ENCODE measurements at regions not wholly inside any gene's neighbourhood (a gene's known extent, or its start where the extent isn't known, plus 50 kb on each side); places are given as distances from the start of the nearest gene placed in this dataset.
"Not testable (repeated sequence)": the region's sequence is repeated elsewhere in the genome, so short reads cannot be mapped to it uniquely, and the experiment has no call there.

GRCh38 chr4:17020901-17021300 lies 122.5 kb upstream of the LDB2 start:
- in situ Hi-C loops (cut with HindIII; ENCODE audit: low sequenced_read_pairs): no loop called here

DNA sequence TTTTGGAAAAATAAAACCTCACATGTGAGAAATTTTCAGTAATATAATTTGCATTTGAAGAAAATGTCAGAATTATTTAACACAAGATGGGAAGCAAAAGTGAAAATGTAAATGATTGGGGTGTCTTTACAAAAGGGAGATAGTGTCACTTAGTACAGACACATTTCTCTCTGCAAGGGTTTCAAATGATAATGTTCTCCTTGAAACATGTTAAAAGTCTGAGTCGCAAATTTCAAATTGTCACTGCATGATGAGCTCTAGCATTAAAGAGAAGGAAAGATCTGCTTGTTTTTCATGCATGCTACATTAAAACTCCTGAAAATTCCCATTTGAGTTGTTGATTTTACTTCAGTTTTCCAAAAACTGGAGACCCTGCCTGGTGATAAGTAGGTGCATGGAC lies 122.0 kb upstream of the LDB2 start:
- in situ Hi-C loops (cut with HindIII; ENCODE audit: low sequenced_read_pairs): no loop called here

- in situ Hi-C loops (cut with HindIII; ENCODE audit: low sequenced_read_pairs): not testable (repeated sequence)
Measured at GRCh38 chr4:17018621-17019020, 120.2 kb upstream of the LDB2 start.

DNA sequence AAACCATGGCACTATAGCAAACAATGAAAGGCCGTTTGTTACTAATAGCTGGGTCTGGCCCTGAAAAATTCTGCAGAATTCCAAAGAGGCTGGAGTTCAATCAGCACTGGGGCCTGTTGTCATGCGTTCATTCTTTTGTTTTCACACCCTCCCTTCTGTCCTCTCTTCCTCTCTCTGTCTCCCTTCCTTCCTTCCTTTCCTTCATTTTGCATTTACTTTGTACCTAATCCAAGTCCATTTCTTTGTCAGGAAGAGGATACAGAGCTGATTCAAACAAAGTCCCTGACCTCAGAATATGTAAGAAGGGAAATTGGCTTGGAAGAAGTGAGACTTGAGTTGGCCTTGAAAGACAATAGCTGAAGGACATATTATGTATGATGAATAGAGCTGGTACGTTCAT lies 119.6 kb upstream of the LDB2 start:
- in situ Hi-C loops (cut with HindIII; ENCODE audit: low sequenced_read_pairs): no loop called here

GRCh38 chr4:17013382-17014006 lies 115.0 kb upstream of the LDB2 start:
- in situ Hi-C loops (cut with HindIII; ENCODE audit: low sequenced_read_pairs): no loop called here

DNA sequence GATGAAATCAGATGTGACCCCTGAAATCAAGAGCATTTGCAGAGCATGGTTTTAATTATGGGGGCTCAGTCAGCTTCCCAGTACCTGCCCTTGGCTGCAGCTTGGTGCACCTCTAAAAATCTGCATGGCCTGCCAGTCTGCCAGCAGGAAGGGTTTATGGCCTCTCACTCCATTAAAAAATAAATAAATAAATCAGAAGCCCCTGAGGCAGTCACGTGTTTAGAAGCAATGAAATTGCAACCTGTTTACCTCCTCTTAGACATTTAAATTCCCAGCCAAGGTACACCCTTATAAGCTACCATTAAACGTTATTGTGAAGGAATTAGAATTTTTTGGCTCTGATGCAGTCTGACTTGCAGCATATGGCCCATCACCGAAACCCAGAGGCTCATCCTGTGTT lies 114.0 kb upstream of the LDB2 start:
- in situ Hi-C loops (cut with HindIII; ENCODE audit: low sequenced_read_pairs): no loop called here

DNA sequence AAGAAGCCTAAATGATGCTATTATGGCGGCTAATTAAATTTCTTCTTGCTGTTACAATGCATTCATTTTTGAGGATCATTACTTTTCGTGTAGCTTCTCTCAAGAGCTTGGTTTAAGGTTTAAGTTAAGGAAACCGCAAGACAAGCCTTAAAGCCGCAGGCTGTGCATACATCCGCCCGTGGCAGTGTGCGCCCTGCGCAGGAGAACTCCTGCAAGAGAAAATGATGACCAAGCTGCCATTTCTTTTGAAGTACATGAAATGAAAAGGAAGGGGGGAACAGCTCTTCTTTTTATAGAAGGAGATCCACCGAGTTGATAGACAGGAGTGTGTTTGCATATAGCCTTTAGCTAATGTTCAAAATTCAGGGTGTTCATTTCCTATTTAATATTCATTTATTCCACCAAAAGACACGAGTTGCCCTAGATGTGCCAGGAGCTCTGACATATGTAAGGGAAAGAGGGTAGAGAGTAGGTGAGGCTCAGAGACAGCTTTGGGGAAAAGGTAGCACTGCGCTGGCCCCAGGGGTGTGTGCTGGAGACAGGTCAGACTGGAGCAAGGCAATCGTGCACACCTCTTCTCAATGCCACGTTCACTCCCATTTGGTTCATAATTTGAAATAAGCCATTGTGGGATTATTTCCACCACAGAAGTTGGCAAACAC lies 112.1 kb upstream of the LDB2 start:
- in situ Hi-C loops (cut with HindIII; ENCODE audit: low sequenced_read_pairs): no loop called here

- in situ Hi-C loops (cut with HindIII; ENCODE audit: low sequenced_read_pairs): no loop called here
Measured at GRCh38 chr4:17009871-17010367, 111.5 kb upstream of the LDB2 start.

DNA sequence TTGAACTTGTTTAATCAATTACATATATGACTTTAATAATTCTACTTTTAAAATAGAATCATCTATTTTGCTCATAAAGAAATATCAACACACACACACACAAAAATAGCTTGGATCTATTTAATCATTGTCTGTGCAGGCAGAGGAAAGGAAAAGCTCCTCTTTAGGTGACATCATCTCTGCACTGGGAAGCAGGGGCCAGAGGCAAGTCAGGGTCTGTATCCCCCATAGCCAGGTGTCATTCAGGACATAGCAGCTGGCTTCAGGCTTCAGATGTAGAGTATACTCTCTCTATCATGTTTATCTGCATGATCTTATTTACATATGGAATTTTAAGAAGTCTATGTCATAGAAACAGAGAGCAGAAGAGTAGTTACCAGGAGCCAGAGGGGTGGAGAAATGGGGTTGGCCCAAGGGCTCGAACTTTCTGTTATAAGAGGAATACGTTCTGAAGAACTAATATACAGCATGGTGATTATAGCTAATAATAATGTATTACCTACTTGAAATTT lies 110.4 kb upstream of the LDB2 start:
- in situ Hi-C loops (cut with HindIII; ENCODE audit: low sequenced_read_pairs): no loop called here

GRCh38 chr4:17003606-17004392 lies 105.4 kb upstream of the LDB2 start:
- in situ Hi-C loops (cut with HindIII; ENCODE audit: low sequenced_read_pairs): not testable (repeated sequence)

GRCh38 chr4:16995451-16995850 lies 97.0 kb upstream of the LDB2 start:
- in situ Hi-C loops (cut with HindIII; ENCODE audit: low sequenced_read_pairs): no loop called here

DNA sequence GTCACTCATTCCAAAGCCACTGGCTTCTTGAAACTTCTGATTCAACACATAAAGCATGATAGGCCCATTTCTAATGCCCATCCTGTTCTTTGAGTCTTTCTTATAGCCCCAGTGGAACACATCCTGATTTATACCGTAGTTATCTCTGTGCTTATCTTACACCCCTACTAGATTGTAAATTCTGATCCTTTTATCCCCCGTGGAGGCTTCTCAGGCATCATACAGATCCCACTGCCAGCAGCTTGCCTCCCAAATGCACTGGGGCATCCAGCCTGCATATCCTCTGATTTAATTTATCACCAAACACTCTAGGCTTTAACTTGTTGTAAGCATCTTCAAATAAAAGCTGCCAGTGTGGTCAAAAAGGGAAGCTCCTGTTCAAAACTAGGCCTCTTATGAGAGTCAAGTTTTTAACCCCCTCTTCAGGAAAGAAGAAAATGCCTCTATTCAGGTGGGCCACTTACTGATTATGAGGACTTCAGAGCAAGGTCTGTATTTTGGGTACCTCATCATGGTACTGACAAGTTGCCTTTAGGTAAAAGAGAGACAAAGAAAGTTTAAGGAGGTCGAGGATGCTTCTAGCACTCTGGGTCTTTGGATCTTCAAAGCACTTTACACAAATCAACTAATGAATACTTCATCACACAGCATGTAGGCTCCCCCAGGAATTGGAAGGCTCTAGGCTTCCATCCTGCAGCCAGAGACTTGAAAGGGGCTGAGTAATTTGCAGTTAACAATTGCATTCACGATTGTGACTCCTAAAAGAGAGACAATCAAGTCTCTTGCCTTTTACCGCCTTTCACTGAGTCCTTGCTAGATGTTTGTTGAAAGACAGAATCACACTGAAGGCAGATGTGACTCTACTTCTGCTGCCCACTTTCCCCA lies 95.8 kb upstream of the LDB2 start:
- in situ Hi-C loops (cut with HindIII; ENCODE audit: low sequenced_read_pairs): no loop called here

- in situ Hi-C loops (cut with HindIII; ENCODE audit: low sequenced_read_pairs): no loop called here
Measured at GRCh38 chr4:16992566-16993225, 94.3 kb upstream of the LDB2 start.

GRCh38 chr4:16991450-16991849 lies 93.0 kb upstream of the LDB2 start:
- in situ Hi-C loops (cut with HindIII; ENCODE audit: low sequenced_read_pairs): no loop called here

- in situ Hi-C loops (cut with HindIII; ENCODE audit: low sequenced_read_pairs): no loop called here
Measured at GRCh38 chr4:16989371-16989770, 90.9 kb upstream of the LDB2 start.

- in situ Hi-C loops (cut with HindIII; ENCODE audit: low sequenced_read_pairs): no loop called here
Measured at GRCh38 chr4:16988814-16989213, 90.4 kb upstream of the LDB2 start.

- in situ Hi-C loops (cut with HindIII; ENCODE audit: low sequenced_read_pairs): no loop called here
Measured at GRCh38 chr4:16977081-16977480, 78.6 kb upstream of the LDB2 start.

GRCh38 chr4:16969696-16970135 lies 71.3 kb upstream of the LDB2 start:
- in situ Hi-C loops (cut with HindIII; ENCODE audit: low sequenced_read_pairs): loop anchor here (10.0 kb wide), 1 partner anchor 55 kb away; no protein-coding TSS in a partner anchor

DNA sequence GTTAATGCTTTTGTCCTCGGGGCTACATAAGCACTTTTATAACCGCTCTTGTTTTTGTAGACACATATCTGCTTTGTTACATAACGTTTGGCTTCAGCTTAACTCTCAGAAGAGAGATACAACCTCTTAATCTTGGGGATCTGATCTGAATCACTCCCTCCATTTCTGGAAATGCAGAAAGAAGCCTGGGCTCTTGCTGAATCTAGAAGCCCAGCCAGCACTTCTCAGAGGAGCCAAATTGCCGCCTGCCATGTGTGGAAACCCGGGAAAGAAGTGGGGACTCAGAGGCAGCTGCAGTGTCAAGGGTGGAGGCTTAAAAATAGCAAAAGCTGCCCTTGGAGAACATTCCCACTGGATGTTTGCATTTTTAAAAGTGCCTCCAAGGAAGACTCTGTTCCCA lies 69.3 kb upstream of the LDB2 start:
- in situ Hi-C loops (cut with HindIII; ENCODE audit: low sequenced_read_pairs): loop anchor here (10.0 kb wide), 1 partner anchor 53 kb away; no protein-coding TSS in a partner anchor

DNA sequence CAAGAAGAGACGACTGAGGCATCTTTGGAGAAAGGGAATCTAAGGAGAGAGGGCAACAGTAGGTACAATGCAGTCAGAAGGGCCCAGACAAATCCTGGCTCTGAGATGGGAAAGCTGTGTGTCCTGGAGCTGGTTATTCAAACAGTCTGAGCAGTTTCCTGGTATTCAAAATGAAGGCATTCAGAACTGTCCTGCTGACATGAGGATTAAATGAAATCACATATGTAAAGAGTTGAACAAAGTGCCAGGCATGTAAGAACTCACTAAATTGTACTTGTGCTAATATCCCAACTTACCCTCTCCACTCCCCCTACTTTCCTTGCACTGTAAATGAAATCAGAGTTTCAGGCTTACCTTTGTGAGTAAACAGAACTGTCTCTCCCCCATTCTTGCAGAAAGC lies 60.9 kb upstream of the LDB2 start:
- in situ Hi-C loops (cut with HindIII; ENCODE audit: low sequenced_read_pairs): no loop called here

All from DLD1 (cell line).